Bronchial epithelial cell (primary cell): ENCODE measurements at regions not wholly inside any gene's neighbourhood (a gene's known extent, or its start where the extent isn't known, plus 50 kb on each side); places are given as distances from the start of the nearest gene placed in this dataset.
"Not testable (repeated sequence)": the region's sequence is repeated elsewhere in the genome, so short reads cannot be mapped to it uniquely, and the experiment has no call there.

Source experiments
- DNase-seq: peaks from one replicate; pipeline ENCODE4 v3.0.0-alpha.2; 2010; ENCODE audit warnings: low read depth
- FAIRE-seq: peaks from 2 replicates; lab custom pipeline; 2011; peaks lifted over from hg19 to GRCh38; lab: Jason Lieb, UNC
- H3K27me3 ChIP-seq: 2 replicates; pipeline ENCODE4 v1.5.1; 2011; ENCODE audit warnings: low read length; ENCODE audit not compliant: control insufficient read depth, insufficient read depth
- H3K36me3 ChIP-seq: 2 replicates; pipeline ENCODE4 v1.5.1; 2011; ENCODE audit warnings: low read length; ENCODE audit not compliant: control insufficient read depth, insufficient read depth
- H3K4me3 ChIP-seq: 2 replicates; pipeline ENCODE4 v1.5.1; 2011; ENCODE audit warnings: mild to moderate bottlenecking, low read depth, low read length, control low read depth
- CTCF ChIP-seq: IDR thresholded peaks from 2 replicates; pipeline ENCODE4 v1.5.1; 2011; ENCODE audit warnings: mild to moderate bottlenecking, moderate library complexity, low read length, control low read depth, inconsistent platforms; ENCODE audit not compliant: insufficient read depth, severe bottlenecking

GRCh38 chr2:7384773-7385349 is 467.6 kb downstream of the RNF144A start:
- no peak for TF ChIP-seq CTCF
- FAIRE-seq (no peak), DNase-seq (no peak)
- Histone ChIP-seq H3K36me3 (no peaks in the 10 kb centered on the region), H3K4me3 (no peak overlapping the region), H3K27me3 (no peaks in the 10 kb centered on the region)

GRCh38 chr2:7390311-7390710 is 473.1 kb downstream of the RNF144A start:
- not testable (repeated sequence) for DNase-seq, H3K4me3 ChIP-seq, FAIRE-seq, H3K36me3 ChIP-seq, H3K27me3 ChIP-seq

- Histone ChIP-seq H3K36me3 (no peaks in the 10 kb centered on the region), H3K27me3 (no peaks in the 10 kb centered on the region), H3K4me3 (no peak overlapping the region)
- FAIRE-seq = no peak
- TF ChIP-seq CTCF = no peak
- peak; percentile 15 for DNase-seq
Observed at GRCh38 chr2:7392076-7392787, 475.0 kb downstream of the RNF144A start.

- no peaks in the 10 kb centered on the region for H3K36me3 ChIP-seq
- TF ChIP-seq CTCF = no peak
- no peak overlapping the region for H3K4me3 ChIP-seq
- DNase-seq (no peak), FAIRE-seq (peak; percentile 47)
- no peaks in the 10 kb centered on the region for H3K27me3 ChIP-seq
Observed at GRCh38 chr2:7394195-7394594, 477.0 kb downstream of the RNF144A start.

GRCh38 chr2:7400628-7401027 is 483.4 kb downstream of the RNF144A start:
- Histone ChIP-seq H3K4me3 (no peak overlapping the region), H3K36me3 (no peaks in the 10 kb centered on the region), H3K27me3 (no peaks in the 10 kb centered on the region)
- DNase-seq (peak; percentile 31), FAIRE-seq (no peak)
- no peak for TF ChIP-seq CTCF

GRCh38 chr2:7403092-7403775 is 486.0 kb downstream of the RNF144A start:
- DNase-seq (no peak), FAIRE-seq (no peak)
- no peaks in the 10 kb centered on the region for H3K36me3 ChIP-seq
- H3K27me3 ChIP-seq = no peaks in the 10 kb centered on the region
- H3K4me3 ChIP-seq = no peak overlapping the region
- TF ChIP-seq CTCF = no peak
